IPS-15b (cell line): ENCODE measurements at regions not wholly inside any gene's neighbourhood (a gene's known extent, or its start where the extent isn't known, plus 50 kb on each side); places are given as distances from the start of the nearest gene placed in this dataset.
"Not testable (repeated sequence)": the region's sequence is repeated elsewhere in the genome, so short reads cannot be mapped to it uniquely, and the experiment has no call there.

Experiments used
- H3K27me3 ChIP-seq: one replicate; pipeline ENCODE4 v1.6.1; 2013; ENCODE audit warnings: low read length; ENCODE audit not compliant: control insufficient read depth, insufficient read depth
- H3K36me3 ChIP-seq: one replicate; pipeline ENCODE4 v1.6.1; 2013; ENCODE audit warnings: low read length; ENCODE audit not compliant: control insufficient read depth, insufficient read depth
- H3K4me1 ChIP-seq: one replicate; pipeline ENCODE4 v1.6.1; 2013; ENCODE audit warnings: mild to moderate bottlenecking, low read length; ENCODE audit not compliant: control insufficient read depth, insufficient read depth
- H3K4me3 ChIP-seq: one replicate; pipeline ENCODE4 v1.5.1; 2013; ENCODE audit warnings: low read depth, low read length
- H3K9ac ChIP-seq: one replicate; pipeline ENCODE4 v1.6.1; 2013; ENCODE audit warnings: low read depth, mild to moderate bottlenecking, low read length
- H3K9me3 ChIP-seq: one replicate; pipeline ENCODE4 v1.6.1; 2013; ENCODE audit warnings: mild to moderate bottlenecking, low read length; ENCODE audit not compliant: control insufficient read depth, insufficient read depth

GRCh38 chr14:85858634-85859033, 328.7 kb downstream of the FLRT2 start:
- Histone ChIP-seq H3K36me3 (no peaks in the 10 kb centered on the region), H3K27me3 (no peaks in the 10 kb centered on the region), H3K4me3 (no peak overlapping the region), H3K9me3 (no peaks in the 10 kb centered on the region), H3K9ac (no peak overlapping the region), H3K4me1 (no peaks in the 10 kb centered on the region)

DNA sequence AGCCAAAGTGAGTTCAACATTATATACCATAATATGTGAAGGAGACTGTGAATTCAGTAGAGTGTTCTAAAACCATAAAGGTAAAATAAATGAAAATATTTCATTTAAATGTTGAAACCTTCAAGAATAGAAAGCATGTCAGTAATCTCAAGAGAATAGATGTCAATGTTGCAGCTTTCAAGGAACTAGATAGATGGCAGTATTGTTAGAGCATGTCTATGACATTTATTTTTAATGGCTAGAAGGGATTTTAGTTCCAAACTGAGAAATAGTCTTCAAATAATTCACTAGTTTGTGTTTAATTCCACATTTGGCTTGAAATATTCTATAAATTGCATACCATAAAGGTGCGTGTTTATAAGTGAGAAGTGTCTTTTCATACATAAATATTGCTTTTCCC, 326.5 kb downstream of the FLRT2 start:
- H3K4me3 ChIP-seq: no peak overlapping the region
- H3K9ac ChIP-seq: no peak overlapping the region
- H3K36me3 ChIP-seq: no peaks in the 10 kb centered on the region
- H3K9me3 ChIP-seq: no peaks in the 10 kb centered on the region
- no peaks in the 10 kb centered on the region for H3K4me1 ChIP-seq
- no peaks in the 10 kb centered on the region for H3K27me3 ChIP-seq

GRCh38 chr14:85853996-85854526, 324.1 kb downstream of the FLRT2 start:
- H3K9ac ChIP-seq: no peak overlapping the region
- no peaks in the 10 kb centered on the region for H3K36me3 ChIP-seq
- no peaks in the 10 kb centered on the region for H3K27me3 ChIP-seq
- no peaks in the 10 kb centered on the region for H3K4me1 ChIP-seq
- no peaks in the 10 kb centered on the region for H3K9me3 ChIP-seq
- H3K4me3 ChIP-seq: no peak overlapping the region

DNA sequence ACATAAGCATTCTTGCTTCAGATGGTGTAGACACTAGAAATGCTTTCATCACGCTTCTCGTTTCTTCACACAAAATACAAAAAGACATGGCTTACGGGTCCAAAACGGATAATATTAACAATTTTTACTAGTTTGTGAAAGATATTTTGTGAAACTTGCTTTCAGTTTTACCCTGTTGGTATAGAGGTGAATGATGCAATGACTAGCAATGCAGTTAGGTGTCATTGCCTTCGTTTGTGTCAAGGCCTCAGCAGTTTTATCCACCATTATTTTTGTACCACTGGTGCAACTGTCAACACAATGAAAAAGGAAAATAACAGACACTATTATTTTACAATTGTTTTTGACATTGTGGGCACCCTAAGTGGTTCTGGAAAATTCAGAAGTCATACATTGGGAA, 323.0 kb downstream of the FLRT2 start:
- no peaks in the 10 kb centered on the region for H3K36me3 ChIP-seq
- H3K27me3 ChIP-seq: no peaks in the 10 kb centered on the region
- no peaks in the 10 kb centered on the region for H3K9me3 ChIP-seq
- no peak overlapping the region for H3K9ac ChIP-seq
- H3K4me1 ChIP-seq: no peaks in the 10 kb centered on the region
- no peak overlapping the region for H3K4me3 ChIP-seq

DNA sequence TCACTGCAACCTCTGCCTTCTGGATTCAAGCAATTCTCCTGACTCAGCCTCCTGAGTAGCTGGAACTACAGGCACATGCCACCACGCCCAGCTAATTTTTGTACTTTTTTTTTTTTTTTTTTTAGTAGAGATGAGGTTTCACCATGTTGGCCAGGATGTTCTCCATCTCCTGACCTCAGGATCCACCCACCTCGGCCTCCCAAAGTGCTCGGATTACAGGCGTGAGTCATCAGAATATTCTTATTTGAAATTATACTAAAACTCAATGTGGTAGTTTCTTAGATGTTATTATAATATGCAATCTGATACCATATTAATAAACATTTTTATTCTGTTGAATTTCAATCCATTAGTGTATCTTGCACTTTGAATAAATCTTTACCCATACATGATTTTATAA, 322.2 kb downstream of the FLRT2 start:
- H3K9me3 ChIP-seq, H3K36me3 ChIP-seq, H3K27me3 ChIP-seq, H3K4me1 ChIP-seq, H3K9ac ChIP-seq, H3K4me3 ChIP-seq: not testable (repeated sequence)

DNA sequence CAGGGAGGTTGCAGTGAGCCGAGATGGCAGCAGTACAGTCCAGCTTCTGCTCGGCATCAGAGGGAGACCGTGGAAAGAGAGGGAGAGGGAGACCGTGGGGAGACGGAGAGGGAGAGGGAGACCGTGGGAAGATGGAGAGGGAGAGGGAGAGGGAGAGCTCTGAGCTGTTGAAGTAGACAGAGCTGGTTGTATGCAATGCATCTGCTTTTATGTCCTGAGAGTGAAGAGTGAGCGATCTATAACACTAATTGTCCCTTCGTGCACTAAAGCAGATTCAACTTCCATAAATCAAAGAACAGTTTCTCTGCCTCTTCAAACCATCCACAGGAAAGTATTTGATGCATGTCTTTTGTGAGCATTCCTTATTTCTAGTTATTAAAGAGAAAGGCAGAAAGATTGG, 300.6 kb downstream of the FLRT2 start:
- H3K4me3 ChIP-seq, H3K27me3 ChIP-seq, H3K4me1 ChIP-seq, H3K36me3 ChIP-seq, H3K9me3 ChIP-seq, H3K9ac ChIP-seq: not testable (repeated sequence)

GRCh38 chr14:85829601-85830000, 299.7 kb downstream of the FLRT2 start:
- H3K27me3 ChIP-seq, H3K9me3 ChIP-seq, H3K36me3 ChIP-seq, H3K4me3 ChIP-seq, H3K4me1 ChIP-seq, H3K9ac ChIP-seq: not testable (repeated sequence)

- no peaks in the 10 kb centered on the region for H3K4me1 ChIP-seq
- H3K4me3 ChIP-seq: no peak overlapping the region
- no peaks in the 10 kb centered on the region for H3K9me3 ChIP-seq
- no peaks in the 10 kb centered on the region for H3K27me3 ChIP-seq
- no peak overlapping the region for H3K9ac ChIP-seq
- H3K36me3 ChIP-seq: no peaks in the 10 kb centered on the region
Observed at GRCh38 chr14:85824526-85824925, 294.6 kb downstream of the FLRT2 start.

DNA sequence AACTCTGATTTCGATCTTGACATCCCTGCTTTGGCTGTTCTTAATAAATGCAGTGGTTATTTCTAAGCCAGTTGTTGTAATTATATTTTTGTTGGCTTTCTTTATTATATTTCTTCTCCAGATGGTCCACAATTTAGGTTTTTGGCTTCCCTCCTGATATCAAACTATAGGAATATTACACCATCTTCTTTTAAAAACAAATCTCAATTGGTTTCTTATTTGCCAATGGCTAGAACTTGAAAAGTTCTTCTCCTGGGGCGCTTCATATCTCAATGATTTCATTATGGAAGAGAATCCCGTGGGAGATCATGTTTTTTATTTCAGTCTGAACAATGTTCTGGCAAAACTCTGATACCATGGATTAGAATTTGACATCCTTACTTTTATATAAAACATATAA, 292.3 kb downstream of the FLRT2 start:
- Histone ChIP-seq H3K4me3 (no peak overlapping the region), H3K27me3 (no peaks in the 10 kb centered on the region), H3K36me3 (no peaks in the 10 kb centered on the region), H3K9ac (no peak overlapping the region), H3K9me3 (no peaks in the 10 kb centered on the region), H3K4me1 (no peaks in the 10 kb centered on the region)

- H3K27me3 ChIP-seq: no peaks in the 10 kb centered on the region
- no peak overlapping the region for H3K9ac ChIP-seq
- no peaks in the 10 kb centered on the region for H3K9me3 ChIP-seq
- no peak overlapping the region for H3K4me3 ChIP-seq
- no peaks in the 10 kb centered on the region for H3K36me3 ChIP-seq
- H3K4me1 ChIP-seq: no peaks in the 10 kb centered on the region
Observed at GRCh38 chr14:85817430-85817829, 287.5 kb downstream of the FLRT2 start.

GRCh38 chr14:85813040-85813439, 283.1 kb downstream of the FLRT2 start:
- H3K4me3 ChIP-seq: no peak overlapping the region
- no peaks in the 10 kb centered on the region for H3K9me3 ChIP-seq
- no peaks in the 10 kb centered on the region for H3K27me3 ChIP-seq
- H3K36me3 ChIP-seq: no peaks in the 10 kb centered on the region
- no peak overlapping the region for H3K9ac ChIP-seq
- H3K4me1 ChIP-seq: no peaks in the 10 kb centered on the region

DNA sequence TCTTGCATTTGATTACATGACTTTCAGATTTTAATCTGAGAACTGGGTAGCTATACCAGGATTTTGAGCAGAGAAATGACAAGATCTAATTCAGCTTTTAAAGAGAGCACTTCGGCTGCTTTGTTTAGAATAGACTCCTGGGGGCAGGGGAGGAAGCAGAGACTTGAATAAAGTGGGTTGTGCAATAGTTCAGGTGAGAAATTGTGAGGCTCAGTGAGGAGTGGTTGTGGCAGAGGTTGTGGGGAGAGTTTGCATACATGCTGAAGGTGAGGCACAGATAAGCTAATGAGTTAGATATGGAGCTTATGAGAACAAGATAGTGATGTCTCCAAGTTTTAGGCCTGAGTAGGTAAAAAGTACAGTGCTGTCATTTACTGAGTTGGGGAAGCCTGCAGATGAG, 281.4 kb downstream of the FLRT2 start:
- Histone ChIP-seq H3K27me3 (no peaks in the 10 kb centered on the region), H3K36me3 (no peaks in the 10 kb centered on the region), H3K4me3 (no peak overlapping the region), H3K4me1 (no peaks in the 10 kb centered on the region), H3K9ac (no peak overlapping the region), H3K9me3 (no peaks in the 10 kb centered on the region)

DNA sequence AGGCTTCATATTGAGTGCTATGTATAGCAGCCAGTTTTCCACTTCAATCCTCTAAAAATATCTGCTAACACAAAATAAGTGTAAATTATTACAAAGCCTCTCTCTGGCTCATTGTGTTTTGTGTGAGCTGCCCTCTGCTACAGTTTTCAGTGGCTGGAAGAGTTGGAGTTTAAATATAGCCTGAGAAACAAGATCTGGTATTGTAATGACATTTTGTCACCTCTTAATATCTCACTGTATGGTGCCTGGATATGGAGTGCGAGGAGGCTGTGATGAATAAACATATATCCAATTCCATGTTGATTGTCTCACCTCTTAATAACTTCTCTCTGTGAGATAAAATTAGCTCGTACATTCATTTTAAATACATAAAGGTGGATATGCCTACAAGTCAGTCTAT, 269.7 kb downstream of the FLRT2 start:
- no peak overlapping the region for H3K9ac ChIP-seq
- H3K36me3 ChIP-seq: no peaks in the 10 kb centered on the region
- H3K4me1 ChIP-seq: no peaks in the 10 kb centered on the region
- no peaks in the 10 kb centered on the region for H3K9me3 ChIP-seq
- H3K27me3 ChIP-seq: no peaks in the 10 kb centered on the region
- H3K4me3 ChIP-seq: no peak overlapping the region
